Gastrocnemius medialis (tissue), 4 donors: ENCODE measurements at regions not wholly inside any gene's neighbourhood (a gene's known extent, or its start where the extent isn't known, plus 50 kb on each side); places are given as distances from the start of the nearest gene placed in this dataset.

ENCODE experiments used
- ATAC-seq, 2 donors: fragments of 150-250 bp; one replicate each; pipeline ENCODE4 v1.9.1; 2016
- DNase-seq, 2 donors: peaks; one replicate each; pipeline ENCODE4 v3.0.0-alpha.2; 2019
- H3K27ac ChIP-seq, 4 donors: fragments of 200-600 bp; sonication (generic); 1 replicate in 1 of 4; 2 replicates in 3 of 4; pipeline ENCODE4 v1.5.1; 2016 to 2018; ENCODE audit warnings: mild to moderate bottlenecking in 2 of 4, moderate library complexity in 1 of 4
- H3K27me3 ChIP-seq, 3 donors: fragments of 200-600 bp; sonication (generic) in 2 of 3; 1 replicate in 1 of 3; 2 replicates in 2 of 3; pipeline versions ENCODE4 v1.5.1 to v1.6.0; 2016 to 2019; ENCODE audit warnings: mild to moderate bottlenecking in 1 of 3, moderate library complexity in 1 of 3
- H3K36me3 ChIP-seq, 2 donors: fragments of 200-600 bp; sonication (generic) in 1 of 2; one replicate each; pipeline ENCODE4 v1.5.1; 2017 to 2018
- H3K4me1 ChIP-seq, 2 donors: fragments of 200-600 bp; sonication (generic) in 1 of 2; one replicate each; pipeline ENCODE4 v1.5.1; 2016 to 2017; ENCODE audit warnings: mild to moderate bottlenecking in 2 of 2
- H3K4me3 ChIP-seq, 4 donors: fragments of 200-600 bp; sonication (generic) in 3 of 4; 1 replicate in 1 of 4; 2 replicates in 3 of 4; pipeline ENCODE4 v1.5.1; 2016 to 2019; ENCODE audit warnings: mild to moderate bottlenecking in 2 of 4
- H3K9me3 ChIP-seq, 3 donors: fragments of 200-600 bp; sonication (generic) in 2 of 3; 1 replicate in 1 of 3; 2 replicates in 2 of 3; pipeline ENCODE4 v1.5.1; 2016 to 2019
- CTCF ChIP-seq, 5 experiments: fragments of 450-650 bp in 3 of 5; fragments of 200-600 bp in 2 of 5; sonication (generic) in 2 of 5; IDR thresholded peaks in 4 of 5; conservative IDR thresholded peaks in 1 of 5; 1 replicate in 4 of 5; 2 replicates in 1 of 5; pipeline ENCODE4 v1.5.1; 2016 to 2019; ENCODE audit warnings: antibody characterized with exemption in 5 of 5, mild to moderate bottlenecking in 3 of 5, moderate library complexity in 3 of 5
- POLR2A ChIP-seq, 2 donors: fragments of 450-650 bp; IDR thresholded peaks; one replicate each; pipeline ENCODE4 v1.6.1; 2017; ENCODE audit warnings: antibody characterized with exemption in 2 of 2, mild to moderate bottlenecking in 2 of 2, moderate library complexity in 2 of 2
- in situ Hi-C, 4 donors: fragments of 200-750 bp; cut with MboI; loops; one replicate each; pipeline versions ENCODE4 v1.15.0 to v1.8.0; 2017; ENCODE audit warnings: low sequenced_read_pairs in 4 of 4
- intact Hi-C: fragments of 100-400 bp; cut with DNase I; formaldehyde crosslinking; loops from one replicate; pipeline ENCODE4 v1.15.1; 2023; ENCODE audit warnings: low total_unique reads

GRCh38 chr1:188611432-188611831 is 1782.7 kb downstream of the PLA2G4A start:
- ATAC-seq = no peak
- Histone ChIP-seq H3K36me3 (no peaks in the 10 kb centered on the region), H3K4me3 (no peak overlapping the region), H3K4me1 (no peaks in the 10 kb centered on the region), H3K27ac (no peak overlapping the region), H3K27me3 (no peaks in the 10 kb centered on the region), H3K9me3 (no peaks in the 10 kb centered on the region)
- no peak for DNase-seq
- intact Hi-C loops (no loop called here), in situ Hi-C loops (no loop called here)
- TF ChIP-seq CTCF (IDR thresholded peaks at IDR 0.05 in 4 of 5, conservative IDR thresholded peaks at IDR 0.05 in 1 of 5) = no peak
- TF ChIP-seq POLR2A (IDR thresholded peaks at IDR 0.05) = no peak

- Histone ChIP-seq H3K9me3 (no peaks in the 10 kb centered on the region), H3K36me3 (no peaks in the 10 kb centered on the region), H3K4me1 (no peaks in the 10 kb centered on the region), H3K27me3 (no peaks in the 10 kb centered on the region), H3K4me3 (no peak overlapping the region), H3K27ac (no peak overlapping the region)
- intact Hi-C loops = no loop called here
- in situ Hi-C loops = no loop called here
- TF ChIP-seq POLR2A (IDR thresholded peaks at IDR 0.05) = no peak
- no peak for TF ChIP-seq CTCF (IDR thresholded peaks at IDR 0.05 in 4 of 5, conservative IDR thresholded peaks at IDR 0.05 in 1 of 5)
- DNase-seq = no peak
- no peak for ATAC-seq
These were observed 1786.6 kb downstream of the PLA2G4A start for GRCh38 chr1:188615321-188615720.

- TF ChIP-seq POLR2A (IDR thresholded peaks at IDR 0.05) = no peak
- TF ChIP-seq CTCF (IDR thresholded peaks at IDR 0.05 in 4 of 5, conservative IDR thresholded peaks at IDR 0.05 in 1 of 5) = no peak
- no peak for ATAC-seq
- no peak overlapping the region for H3K4me3 ChIP-seq
- H3K27me3 ChIP-seq = no peaks in the 10 kb centered on the region
- intact Hi-C loops (no loop called here), in situ Hi-C loops (no loop called here)
- no peaks in the 10 kb centered on the region for H3K4me1 ChIP-seq
- H3K36me3 ChIP-seq = no peaks in the 10 kb centered on the region
- H3K9me3 ChIP-seq = no peaks in the 10 kb centered on the region
- H3K27ac ChIP-seq = no peak overlapping the region
- no peak for DNase-seq
These were observed 1791.5 kb downstream of the PLA2G4A start for GRCh38 chr1:188620236-188620635.

GRCh38 chr1:188641566-188642211 is 1812.9 kb downstream of the PLA2G4A start:
- Histone ChIP-seq H3K9me3 (no peaks in the 10 kb centered on the region), H3K4me3 (no peak overlapping the region), H3K27me3 (no peaks in the 10 kb centered on the region), H3K27ac (no peak overlapping the region), H3K36me3 (no peaks in the 10 kb centered on the region), H3K4me1 (no peaks in the 10 kb centered on the region)
- DNase-seq (no peak), ATAC-seq (no peak)
- intact Hi-C loops (no loop called here), in situ Hi-C loops (no loop called here)
- no peak for TF ChIP-seq POLR2A (IDR thresholded peaks at IDR 0.05)
- no peak for TF ChIP-seq CTCF (IDR thresholded peaks at IDR 0.05 in 4 of 5, conservative IDR thresholded peaks at IDR 0.05 in 1 of 5)

GRCh38 chr1:188642704-188643103 is 1814.0 kb downstream of the PLA2G4A start:
- no peaks in the 10 kb centered on the region for H3K27me3 ChIP-seq
- H3K4me1 ChIP-seq = no peaks in the 10 kb centered on the region
- H3K27ac ChIP-seq = no peak overlapping the region
- no peak for ATAC-seq
- no peaks in the 10 kb centered on the region for H3K36me3 ChIP-seq
- intact Hi-C loops (no loop called here), in situ Hi-C loops (no loop called here)
- no peaks in the 10 kb centered on the region for H3K9me3 ChIP-seq
- no peak overlapping the region for H3K4me3 ChIP-seq
- DNase-seq = no peak
- TF ChIP-seq POLR2A (IDR thresholded peaks at IDR 0.05) (no peak), CTCF (IDR thresholded peaks at IDR 0.05 in 4 of 5, conservative IDR thresholded peaks at IDR 0.05 in 1 of 5) (no peak)
